ENCODE measurements at regions not wholly inside any gene's neighbourhood (a gene's known extent, or its start where the extent isn't known, plus 50 kb on each side); places are given as distances from the start of the nearest gene placed in this dataset.

DNA sequence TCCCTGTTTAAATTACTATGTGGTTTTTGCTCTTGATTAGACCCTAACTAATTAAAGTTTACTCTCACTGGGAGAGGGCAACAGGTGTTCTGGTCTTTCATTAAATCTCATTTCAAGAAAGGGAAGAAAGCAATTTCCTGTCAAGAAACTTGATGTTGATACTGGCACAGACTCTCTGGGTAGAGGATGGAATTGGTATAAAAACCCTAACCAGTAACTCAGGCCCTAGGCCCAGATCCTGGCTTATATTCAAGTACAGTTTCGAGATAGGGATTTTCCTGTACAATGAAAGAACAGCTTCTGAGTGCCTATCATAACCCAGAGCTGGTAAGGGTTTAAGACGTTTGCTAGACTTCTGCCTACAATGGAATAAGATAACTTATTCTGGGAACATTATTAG is 61.6 kb upstream of the ACYP2 start:
- peak overlapping the region; percentile 57 for H2AFZ ChIP-seq (ENCODE audit: low read depth, low read length, severe bottlenecking)
- H3K36me3 ChIP-seq (ENCODE audit: low read length), result no peaks in the 10 kb centered on the region
- peaks cover 14% of the 10 kb centered on the region; the same call in 1 of the 2 replicates for H3F3A ChIP-seq (ENCODE audit: insufficient read depth)
- no peaks in the 10 kb centered on the region for H3K27me3 ChIP-seq (ENCODE audit: low read length)
- H3K4me2 ChIP-seq (ENCODE audit: low read depth, low read length, poor library complexity, severe bottlenecking), result peak overlapping the region; percentile 41
- H4K20me1 ChIP-seq (ENCODE audit: low read depth, low read length), result no peaks in the 10 kb centered on the region
- H3K9ac ChIP-seq (ENCODE audit: low read length), result peak overlapping the region; percentile 26
- H3K9me2 ChIP-seq (replicated peaks; ENCODE audit: insufficient read depth, low read length), result no peaks in the 10 kb centered on the region
- TF ChIP-seq, protein P1, sequence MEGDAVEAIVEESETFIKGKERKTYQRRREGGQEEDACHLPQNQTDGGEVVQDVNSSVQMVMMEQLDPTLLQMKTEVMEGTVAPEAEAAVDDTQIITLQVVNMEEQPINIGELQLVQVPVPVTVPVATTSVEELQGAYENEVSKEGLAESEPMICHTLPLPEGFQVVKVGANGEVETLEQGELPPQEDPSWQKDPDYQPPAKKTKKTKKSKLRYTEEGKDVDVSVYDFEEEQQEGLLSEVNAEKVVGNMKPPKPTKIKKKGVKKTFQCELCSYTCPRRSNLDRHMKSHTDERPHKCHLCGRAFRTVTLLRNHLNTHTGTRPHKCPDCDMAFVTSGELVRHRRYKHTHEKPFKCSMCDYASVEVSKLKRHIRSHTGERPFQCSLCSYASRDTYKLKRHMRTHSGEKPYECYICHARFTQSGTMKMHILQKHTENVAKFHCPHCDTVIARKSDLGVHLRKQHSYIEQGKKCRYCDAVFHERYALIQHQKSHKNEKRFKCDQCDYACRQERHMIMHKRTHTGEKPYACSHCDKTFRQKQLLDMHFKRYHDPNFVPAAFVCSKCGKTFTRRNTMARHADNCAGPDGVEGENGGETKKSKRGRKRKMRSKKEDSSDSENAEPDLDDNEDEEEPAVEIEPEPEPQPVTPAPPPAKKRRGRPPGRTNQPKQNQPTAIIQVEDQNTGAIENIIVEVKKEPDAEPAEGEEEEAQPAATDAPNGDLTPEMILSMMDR (IDR thresholded peaks at IDR 0.05; ENCODE audit: insufficient read depth, low read length, poor library complexity, severe bottlenecking), result no peak
- no peak for TF ChIP-seq EZH2phosphoT487 (conservative IDR thresholded peaks at IDR 0.05; ENCODE audit: low read length)
- H3K4me3 ChIP-seq (ENCODE audit: insufficient read depth, low read length, poor library complexity, severe bottlenecking), result peak overlapping the region; percentile 9
- H3K27ac ChIP-seq (ENCODE audit: low read depth, low read length), result peak overlapping the region; percentile 77
- no peaks in the 10 kb centered on the region for H3K9me3 ChIP-seq (ENCODE audit: insufficient read depth, low read length)
- H3K79me2 ChIP-seq (ENCODE audit: insufficient read depth, low read length), result no peaks in the 10 kb centered on the region

DNA sequence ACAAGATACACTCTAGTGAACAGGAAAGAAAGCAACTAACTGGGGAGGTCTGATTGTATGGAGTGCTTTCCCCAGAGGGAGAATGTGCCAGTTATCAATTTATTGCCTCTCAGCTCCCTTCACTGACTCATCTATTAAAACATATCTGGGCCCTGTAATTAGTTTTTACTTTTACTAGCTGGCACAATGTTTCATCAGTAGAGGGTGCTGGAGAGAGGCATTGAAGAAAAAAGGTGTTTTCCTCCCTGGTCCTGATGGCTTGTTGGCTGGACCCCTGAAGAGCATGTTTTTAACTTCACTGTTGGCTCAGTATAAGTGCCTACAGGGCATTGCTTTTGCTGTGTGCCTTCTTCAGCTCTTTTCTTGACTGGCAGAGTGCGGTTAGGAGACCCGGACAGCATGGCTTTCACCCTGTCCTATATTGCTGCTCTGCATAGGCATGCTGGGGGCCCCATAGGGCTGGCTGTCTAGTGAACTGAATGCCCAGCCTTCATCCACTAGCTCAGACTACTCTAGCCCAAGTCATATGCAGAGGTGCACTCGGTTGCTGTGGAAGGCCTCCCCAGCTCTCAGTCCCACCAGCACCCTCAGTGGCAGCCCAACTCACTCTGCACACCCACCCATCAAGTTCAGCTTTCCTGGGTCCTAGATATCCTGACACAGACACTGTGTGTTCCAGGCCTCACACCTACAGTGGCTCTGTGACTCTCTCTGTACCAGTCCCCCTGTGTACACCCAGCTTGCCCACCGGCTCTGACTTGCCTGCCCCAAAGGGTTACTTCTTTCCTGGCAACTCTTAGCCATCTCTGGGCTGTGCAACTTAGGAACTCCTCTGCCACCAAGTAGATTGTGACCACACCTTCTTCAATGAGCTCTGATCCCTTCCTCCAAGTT is 62.3 kb upstream of the ACYP2 start:
- Histone ChIP-seq H3K79me2 (ENCODE audit: insufficient read depth, low read length) (no peaks in the 10 kb centered on the region), H3K9me2 (replicated peaks; ENCODE audit: insufficient read depth, low read length) (no peaks in the 10 kb centered on the region), H3K27me3 (ENCODE audit: low read length) (no peaks in the 10 kb centered on the region), H3K4me2 (ENCODE audit: low read depth, low read length, poor library complexity, severe bottlenecking) (peak overlapping the region; percentile 41), H3F3A (ENCODE audit: insufficient read depth) (peaks cover 14% of the 10 kb centered on the region; the same call in 1 of the 2 replicates), H3K36me3 (ENCODE audit: low read length) (no peaks in the 10 kb centered on the region), H3K27ac (ENCODE audit: low read depth, low read length) (peak overlapping the region; percentile 77), H2AFZ (ENCODE audit: low read depth, low read length, severe bottlenecking) (peak overlapping the region; percentile 57), H4K20me1 (ENCODE audit: low read depth, low read length) (no peaks in the 10 kb centered on the region), H3K9me3 (ENCODE audit: insufficient read depth, low read length) (no peaks in the 10 kb centered on the region), H3K4me3 (ENCODE audit: insufficient read depth, low read length, poor library complexity, severe bottlenecking) (peak overlapping the region; percentile 9), H3K9ac (ENCODE audit: low read length) (peak overlapping the region; percentile 26)
- TF ChIP-seq, protein P1 (IDR thresholded peaks at IDR 0.05; ENCODE audit: insufficient read depth, low read length, poor library complexity, severe bottlenecking), result peak; percentile 67
- no peak for TF ChIP-seq EZH2phosphoT487 (conservative IDR thresholded peaks at IDR 0.05; ENCODE audit: low read length)

DNA sequence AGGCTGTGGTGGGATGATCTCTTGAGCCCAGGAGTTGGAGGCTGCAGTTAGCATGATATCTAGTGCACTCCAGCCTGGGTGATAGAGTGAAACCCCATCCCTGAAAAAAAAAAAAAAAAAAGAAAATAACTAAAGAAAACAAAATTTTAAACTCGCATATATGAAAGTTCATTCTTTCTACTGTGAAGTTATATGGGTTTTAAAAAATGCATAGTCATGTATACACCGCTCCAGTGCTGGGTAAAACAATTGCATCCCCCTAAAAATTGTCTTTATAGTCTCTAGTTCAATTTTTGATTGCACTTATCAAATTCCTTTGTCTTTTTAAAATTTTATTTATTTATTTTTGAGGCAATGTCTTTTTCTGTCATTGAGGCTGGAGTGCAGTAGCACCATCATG is 65.0 kb upstream of the ACYP2 start:
- H3K4me2 ChIP-seq (ENCODE audit: low read depth, low read length, poor library complexity, severe bottlenecking), result no peak overlapping the region
- no peaks in the 10 kb centered on the region for H3K9me2 ChIP-seq (replicated peaks; ENCODE audit: insufficient read depth, low read length)
- peaks cover 10% of the 10 kb centered on the region; the same call in 1 of the 2 replicates for H3F3A ChIP-seq (ENCODE audit: insufficient read depth)
- H3K9me3 ChIP-seq (ENCODE audit: insufficient read depth, low read length), result no peaks in the 10 kb centered on the region
- H3K4me3 ChIP-seq (ENCODE audit: insufficient read depth, low read length, poor library complexity, severe bottlenecking), result no peak overlapping the region
- no peak overlapping the region for H3K27ac ChIP-seq (ENCODE audit: low read depth, low read length)
- H3K79me2 ChIP-seq (ENCODE audit: insufficient read depth, low read length), result no peaks in the 10 kb centered on the region
- H3K27me3 ChIP-seq (ENCODE audit: low read length), result no peaks in the 10 kb centered on the region
- no peak for TF ChIP-seq EZH2phosphoT487 (conservative IDR thresholded peaks at IDR 0.05; ENCODE audit: low read length)
- TF ChIP-seq, protein P1 (IDR thresholded peaks at IDR 0.05; ENCODE audit: insufficient read depth, low read length, poor library complexity, severe bottlenecking), result no peak
- no peaks in the 10 kb centered on the region for H4K20me1 ChIP-seq (ENCODE audit: low read depth, low read length)
- no peaks in the 10 kb centered on the region for H3K36me3 ChIP-seq (ENCODE audit: low read length)
- no peak overlapping the region for H3K9ac ChIP-seq (ENCODE audit: low read length)
- H2AFZ ChIP-seq (ENCODE audit: low read depth, low read length, severe bottlenecking), result no peak overlapping the region

All from SU-DHL-6 (cell line).